K562 (cell line): ENCODE measurements at regions not wholly inside any gene's neighbourhood (a gene's known extent, or its start where the extent isn't known, plus 50 kb on each side); places are given as distances from the start of the nearest gene placed in this dataset.

Source experiments
- ATAC-seq: fragments of 200-7000 bp; cut with Tn5 transposase; 3 replicates; pipeline ENCODE4 v1.9.1; 2020; ENCODE audit warnings: moderate library complexity
- BruUV-seq: library from RNA; stranded (reverse); fragments of 400-500 nt; replicated peaks from 2 replicates; lab custom pipeline; 2021; lab: Mats Ljungman, UMichigan
- CTCF ChIA-PET: fragments of 300-600 bp; formaldehyde crosslinking; extraction: SDS; loops from one replicate; lab custom pipeline; 2021; ENCODE audit warnings: low intra/inter-chr PET ratio; lab: Yijun Ruan, JAX
- POLR2A ChIA-PET: fragments of 300-600, 350-650 bp; sonication (Branson Sonifier 250); formaldehyde crosslinking; extraction: SDS; loops from one replicate; lab custom pipeline; 2021; ENCODE audit warnings: antibody characterized with exemption, inconsistent platforms; lab: Yijun Ruan, JAX
- DNase-seq, 4 experiments: peaks; one replicate each; pipeline versions ENCODE4 v3.0.0 to v3.0.0-alpha.2; 2011 to 2018; ENCODE audit warnings: low spot score in 3 of 4, mixed read lengths in 3 of 4; ENCODE audit errors: extremely low read depth in 1 of 4
- FAIRE-seq: peaks from 2 replicates; lab custom pipeline; 2011; peaks lifted over from hg19 to GRCh38; lab: Jason Lieb, UNC
- H2AFZ ChIP-seq: 2 replicates; pipeline ENCODE4 v1.6.0; 2011; ENCODE audit warnings: low read depth, low read length, control low read depth, inconsistent platforms
- H3K27ac ChIP-seq: fragments of 200-600 bp; 3 replicates; pipeline ENCODE4 v1.8.0; 2011; ENCODE audit warnings: low read depth, mild to moderate bottlenecking, control low read depth, inconsistent platforms, low read length, moderate library complexity, mixed read lengths; ENCODE audit errors: extremely low read depth
- H3K27me3 ChIP-seq, 2 experiments: fragments of 300-600 bp in 1 of 2; 2 replicates in 1 of 2; 3 replicates in 1 of 2; pipeline versions ENCODE4 v1.6.0 to v1.8.0; 2011; ENCODE audit warnings: inconsistent platforms in 2 of 2, low read length in 2 of 2, mild to moderate bottlenecking in 1 of 2, mixed read lengths in 1 of 2, moderate library complexity in 1 of 2; ENCODE audit not compliant: control insufficient read depth in 2 of 2, insufficient read depth in 2 of 2
- H3K36me3 ChIP-seq: fragments of 300-600 bp; 3 replicates; pipeline ENCODE4 v1.8.0; 2011; ENCODE audit warnings: mild to moderate bottlenecking, low read length, inconsistent platforms; ENCODE audit not compliant: control insufficient read depth, insufficient read depth
- H3K4me1 ChIP-seq, 2 experiments: fragments of 200-600 bp in 1 of 2; replicated peaks in 1 of 2; 2 replicates in 1 of 2; 3 replicates in 1 of 2; pipeline versions ENCODE4 v1.5.1 to v1.8.0; 2011; ENCODE audit warnings: inconsistent platforms in 2 of 2, low read length in 2 of 2, mild to moderate bottlenecking in 1 of 2, mixed read lengths in 1 of 2, moderate library complexity in 1 of 2; ENCODE audit not compliant: control insufficient read depth in 2 of 2, insufficient read depth in 2 of 2
- H3K4me2 ChIP-seq: 2 replicates; pipeline ENCODE4 v1.6.1; 2011; ENCODE audit warnings: low read length, control low read depth, inconsistent platforms, mixed read lengths; ENCODE audit not compliant: insufficient read depth
- H3K4me3 ChIP-seq: fragments of 200-600 bp; sonication (generic), shearing (Covaris generic); 2 replicates; pipeline ENCODE4 v1.5.1; 2016; ENCODE audit warnings: control low read depth, inconsistent platforms
- H3K79me2 ChIP-seq: fragments of 200-600 bp; 3 replicates; pipeline ENCODE4 v1.8.0; 2011; ENCODE audit warnings: low read length, inconsistent platforms; ENCODE audit not compliant: control insufficient read depth, insufficient read depth
- H3K9ac ChIP-seq, 2 experiments: 2 replicates each; pipeline versions ENCODE4 v1.6.0 to v1.6.1; 2011; ENCODE audit warnings: low read depth in 2 of 2, low read length in 2 of 2, control low read depth in 1 of 2, inconsistent platforms in 1 of 2, mild to moderate bottlenecking in 1 of 2, mixed read lengths in 1 of 2; ENCODE audit not compliant: insufficient read depth in 1 of 2
- H3K9me1 ChIP-seq: one replicate; pipeline ENCODE4 v1.6.0; 2011; ENCODE audit warnings: inconsistent platforms, mild to moderate bottlenecking, low read length, moderate library complexity; ENCODE audit not compliant: control insufficient read depth, insufficient read depth
- H3K9me3 ChIP-seq: replicated peaks from 2 replicates; pipeline ENCODE4 v1.5.1; 2011; ENCODE audit warnings: low read depth, low read length, inconsistent platforms; ENCODE audit not compliant: control insufficient read depth, insufficient read depth
- H4K20me1 ChIP-seq: replicated peaks from 2 replicates; pipeline ENCODE4 v1.6.1; 2011; ENCODE audit warnings: low read length, inconsistent platforms, mixed read lengths; ENCODE audit not compliant: control insufficient read depth, insufficient read depth
- CBFA2T3 ChIP-seq: fragments of 450-650 bp; IDR thresholded peaks from 2 replicates; pipeline ENCODE4 v1.6.1; 2017
- CGGBP1 ChIP-seq: fragments of 250-450 bp; sonication (Bioruptor Pico); IDR thresholded peaks from 2 replicates; pipeline ENCODE4 v1.9.0; 2021; ENCODE audit warnings: mild to moderate bottlenecking
- HINFP ChIP-seq: fragments of 450-650 bp; conservative IDR thresholded peaks from 2 replicates; pipeline ENCODE4 v1.6.1; 2016; ENCODE audit warnings: missing genetic modification characterization, low read depth, mild to moderate bottlenecking, control low read depth, missing compliant biosample characterization
- MIER1 ChIP-seq: fragments of 450-650 bp; IDR thresholded peaks from 2 replicates; pipeline ENCODE4 v1.6.1; 2016; ENCODE audit warnings: antibody characterized with exemption, mild to moderate bottlenecking, low read depth
- PTBP1 ChIP-seq: fragments of 200-400 bp; formaldehyde crosslinking; IDR thresholded peaks from 2 replicates; pipeline ENCODE4 v1.6.1; 2017; ENCODE audit warnings: low read depth, low read length
- STAG1 ChIP-seq: sonication (generic); formaldehyde crosslinking; IDR thresholded peaks from 2 replicates; pipeline ENCODE4 v1.5.0; 2020; ENCODE audit warnings: missing genetic modification reagents, borderline replicate concordance
- YY1 ChIP-seq, 3 experiments: IDR thresholded peaks; 2 replicates each; pipeline ENCODE4 v1.6.1; 2011; ENCODE audit warnings: low read length in 2 of 3, mild to moderate bottlenecking in 2 of 3, moderate library complexity in 2 of 3, borderline replicate concordance in 1 of 3, control low read depth in 1 of 3, low read depth in 1 of 3; ENCODE audit not compliant: insufficient read depth in 3 of 3, insufficient replicate concordance in 2 of 3, control insufficient read depth in 1 of 3, insufficient read length in 1 of 3; ENCODE audit errors: extremely low read depth in 1 of 3
- WGBS: fragments of 100-300 bp; shearing (Covaris generic); methylation state at CpG from one replicate; pipeline ENCODE4 v1.1.6; 2016; ENCODE audit warnings: low coverage, mixed read lengths; ENCODE audit not compliant: insufficient coverage; ENCODE audit errors: missing lambda C conversion rate; 5-methylcytosine and 5-hydroxymethylcytosine counted together
- in situ Hi-C: fragments of 300-500 bp; cut with MboI; formaldehyde crosslinking; loops from 4 replicates; pipeline ENCODE4 v1.15.0; 2018; ENCODE audit warnings: inconsistent platforms, mixed read lengths
- intact Hi-C: fragments of 100-400 bp; cut with micrococcal nuclease; formaldehyde crosslinking; loops from 2 replicates; pipeline ENCODE4 v1.14.2; 2022
- TF ChIP-seq, protein P1 (sequence below), 2 experiments: fragments of 450-650 bp; IDR thresholded peaks; 2 replicates each; pipeline ENCODE4 v1.6.1; 2016; ENCODE audit warnings: mild to moderate bottlenecking in 2 of 2, borderline replicate concordance in 1 of 2, low read depth in 1 of 2, moderate library complexity in 1 of 2
- TF ChIP-seq, protein P2 (sequence below), 2 experiments: IDR thresholded peaks; 2 replicates each; pipeline ENCODE4 v1.6.1; 2011; ENCODE audit warnings: borderline replicate concordance in 1 of 2, control low read depth in 1 of 2, low read depth in 1 of 2, low read length in 1 of 2, mild to moderate bottlenecking in 1 of 2, mixed read lengths in 1 of 2, moderate library complexity in 1 of 2; ENCODE audit not compliant: insufficient read depth in 1 of 2, insufficient read length in 1 of 2, poor library complexity in 1 of 2, severe bottlenecking in 1 of 2; ENCODE audit errors: extremely low read depth in 1 of 2

GRCh38 chr11:10975287-10975721 is 117.5 kb upstream of the ZBED5 start:
- peaks cover 0 to 11% of the 10 kb centered on the region in 2 experiments; a peak in 2 of 5 replicates for H3K27me3 ChIP-seq
- no peaks in the 10 kb centered on the region for H3K9me3 ChIP-seq
- H3K27ac ChIP-seq, result no peak overlapping the region
- WGBS, result 0% methylated on average over 2 of the region's 2 CpGs
- H4K20me1 ChIP-seq, result no peaks in the 10 kb centered on the region; the same call in 1 of the 2 replicates
- ChIA-PET POLR2A (interaction anchor here (0.6 to 1.1 kb wide), 2 partner anchors 14 to 62 kb away, joined by 3 to 5 read pairs; no protein-coding TSS in a partner anchor), CTCF (no interaction called here)
- H3K36me3 ChIP-seq, result no peaks in the 10 kb centered on the region
- BruUV-seq, result no TSS peak
- H3K4me2 ChIP-seq, result no peak overlapping the region
- in situ Hi-C loops, result no loop called here
- H3K79me2 ChIP-seq, result no peaks in the 10 kb centered on the region
- DNase-seq, result no peak
- intact Hi-C loops, result no loop called here
- H2AFZ ChIP-seq, result no peak overlapping the region
- H3K9me1 ChIP-seq, result no peaks in the 10 kb centered on the region
- peaks cover 0 to 1% of the 10 kb centered on the region in 2 experiments; a peak in 1 of 5 replicates for H3K4me1 ChIP-seq
- ATAC-seq, result no peak
- H3K4me3 ChIP-seq, result no peak overlapping the region
- no peak overlapping the region for H3K9ac ChIP-seq
- no peak for FAIRE-seq
- 0 out of 2 replicates have a peak, but pooled peaks have one; percentile 10 for TF ChIP-seq CBFA2T3
- TF ChIP-seq, protein P1, sequence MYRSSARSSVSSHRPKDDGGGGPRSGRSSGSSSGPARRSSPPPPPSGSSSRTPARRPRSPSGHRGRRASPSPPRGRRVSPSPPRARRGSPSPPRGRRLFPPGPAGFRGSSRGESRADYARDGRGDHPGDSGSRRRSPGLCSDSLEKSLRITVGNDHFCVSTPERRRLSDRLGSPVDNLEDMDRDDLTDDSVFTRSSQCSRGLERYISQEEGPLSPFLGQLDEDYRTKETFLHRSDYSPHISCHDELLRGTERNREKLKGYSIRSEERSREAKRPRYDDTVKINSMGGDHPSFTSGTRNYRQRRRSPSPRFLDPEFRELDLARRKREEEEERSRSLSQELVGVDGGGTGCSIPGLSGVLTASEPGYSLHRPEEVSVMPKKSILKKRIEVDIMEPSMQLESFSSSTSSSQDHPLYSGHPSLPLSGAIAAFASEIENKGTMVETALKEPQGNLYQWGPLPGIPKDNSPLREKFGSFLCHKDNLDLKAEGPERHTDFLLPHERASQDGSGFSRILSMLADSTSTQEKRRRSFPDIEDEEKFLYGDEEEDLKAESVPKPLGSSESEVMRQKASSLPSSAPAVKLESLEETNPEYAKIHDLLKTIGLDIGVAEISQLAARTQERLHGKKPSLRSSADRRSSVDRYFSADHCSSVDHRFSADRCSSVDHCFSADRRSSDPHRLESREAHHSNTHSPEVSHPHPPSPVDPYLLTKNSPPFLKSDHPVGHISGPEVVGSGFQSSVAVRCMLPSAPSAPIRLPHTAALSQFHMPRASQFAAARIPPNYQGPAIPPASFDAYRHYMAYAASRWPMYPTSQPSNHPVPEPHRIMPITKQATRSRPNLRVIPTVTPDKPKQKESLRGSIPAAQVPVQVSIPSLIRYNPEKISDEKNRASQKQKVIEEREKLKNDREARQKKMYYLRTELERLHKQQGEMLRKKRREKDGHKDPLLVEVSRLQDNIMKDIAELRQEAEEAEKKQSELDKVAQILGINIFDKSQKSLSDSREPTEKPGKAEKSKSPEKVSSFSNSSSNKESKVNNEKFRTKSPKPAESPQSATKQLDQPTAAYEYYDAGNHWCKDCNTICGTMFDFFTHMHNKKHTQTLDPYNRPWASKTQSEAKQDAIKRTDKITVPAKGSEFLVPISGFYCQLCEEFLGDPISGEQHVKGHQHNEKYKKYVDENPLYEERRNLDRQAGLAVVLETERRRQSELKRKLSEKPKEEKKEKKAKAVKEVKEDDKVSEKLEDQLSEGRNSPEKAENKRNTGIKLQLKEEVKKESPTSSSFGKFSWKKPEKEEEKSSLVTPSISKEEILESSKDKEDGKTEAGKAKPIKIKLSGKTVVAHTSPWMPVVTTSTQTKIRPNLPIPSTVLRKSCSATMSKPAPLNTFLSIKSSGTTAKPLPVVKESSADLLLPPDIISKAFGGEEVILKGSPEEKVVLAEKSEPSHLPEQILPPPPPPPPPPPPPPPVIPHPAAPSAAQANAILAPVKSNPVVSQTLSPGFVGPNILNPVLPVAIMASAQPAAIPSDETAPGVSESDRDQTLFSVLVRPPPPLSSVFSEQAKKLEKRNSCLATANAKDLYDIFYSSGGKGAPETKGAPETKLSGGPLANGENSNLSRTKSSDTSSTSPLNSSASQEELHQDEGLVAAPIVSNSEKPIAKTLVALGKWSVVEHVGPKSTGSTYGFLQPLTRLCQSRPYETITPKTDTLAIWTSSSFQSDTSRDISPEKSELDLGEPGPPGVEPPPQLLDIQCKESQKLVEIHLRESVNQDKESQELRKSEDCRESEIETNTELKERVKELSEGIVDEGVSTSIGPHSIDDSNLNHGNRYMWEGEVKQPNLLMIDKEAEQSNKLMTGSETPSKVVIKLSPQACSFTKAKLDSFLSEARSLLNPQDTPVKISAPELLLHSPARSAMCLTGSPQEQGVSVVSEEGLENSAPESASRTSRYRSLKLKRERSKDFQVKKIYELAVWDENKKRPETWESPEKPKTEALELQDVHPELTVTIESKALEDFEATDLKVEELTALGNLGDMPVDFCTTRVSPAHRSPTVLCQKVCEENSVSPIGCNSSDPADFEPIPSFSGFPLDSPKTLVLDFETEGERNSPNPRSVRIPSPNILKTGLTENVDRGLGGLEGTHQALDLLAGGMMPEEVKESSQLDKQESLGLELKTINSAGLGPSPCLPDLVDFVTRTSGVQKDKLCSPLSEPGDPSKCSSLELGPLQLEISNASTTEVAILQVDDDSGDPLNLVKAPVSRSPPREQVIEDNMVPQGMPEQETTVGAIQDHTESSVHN (IDR thresholded peaks at IDR 0.05; ENCODE audit: borderline replicate concordance in 1 of 2, low read depth in 1 of 2), result no peak
- TF ChIP-seq, protein P2, sequence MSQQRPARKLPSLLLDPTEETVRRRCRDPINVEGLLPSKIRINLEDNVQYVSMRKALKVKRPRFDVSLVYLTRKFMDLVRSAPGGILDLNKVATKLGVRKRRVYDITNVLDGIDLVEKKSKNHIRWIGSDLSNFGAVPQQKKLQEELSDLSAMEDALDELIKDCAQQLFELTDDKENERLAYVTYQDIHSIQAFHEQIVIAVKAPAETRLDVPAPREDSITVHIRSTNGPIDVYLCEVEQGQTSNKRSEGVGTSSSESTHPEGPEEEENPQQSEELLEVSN (IDR thresholded peaks at IDR 0.05; ENCODE audit: borderline replicate concordance in 1 of 2, extremely low read depth in 1 of 2, insufficient read depth in 1 of 2, insufficient read length in 1 of 2, low read depth in 1 of 2, low read length in 1 of 2, poor library complexity in 1 of 2, severe bottlenecking in 1 of 2), result no peak
- TF ChIP-seq YY1 (IDR thresholded peaks at IDR 0.05; ENCODE audit: borderline replicate concordance in 1 of 3, control insufficient read depth in 1 of 3, extremely low read depth in 1 of 3, insufficient read depth in 3 of 3, insufficient read length in 1 of 3, insufficient replicate concordance in 2 of 3, low read depth in 1 of 3, low read length in 2 of 3), result no peak
- no peak for TF ChIP-seq HINFP (tag)
- no peak for TF ChIP-seq MIER1
- no peak for TF ChIP-seq CGGBP1 (CRISPR knock-in tag)
- no peak for TF ChIP-seq PTBP1
- no peak for TF ChIP-seq STAG1
